ENCODE measurements at regions not wholly inside any gene's neighbourhood (a gene's known extent, or its start where the extent isn't known, plus 50 kb on each side); places are given as distances from the start of the nearest gene placed in this dataset.
"Not testable (repeated sequence)": the region's sequence is repeated elsewhere in the genome, so short reads cannot be mapped to it uniquely, and the experiment has no call there.

GRCh38 chr1:234907940-234908405, 220.7 kb downstream of the TOMM20 start:
- no peak for DNase-seq (ENCODE audit: insufficient read length, low spot score)
- FAIRE-seq: no peak

DNA sequence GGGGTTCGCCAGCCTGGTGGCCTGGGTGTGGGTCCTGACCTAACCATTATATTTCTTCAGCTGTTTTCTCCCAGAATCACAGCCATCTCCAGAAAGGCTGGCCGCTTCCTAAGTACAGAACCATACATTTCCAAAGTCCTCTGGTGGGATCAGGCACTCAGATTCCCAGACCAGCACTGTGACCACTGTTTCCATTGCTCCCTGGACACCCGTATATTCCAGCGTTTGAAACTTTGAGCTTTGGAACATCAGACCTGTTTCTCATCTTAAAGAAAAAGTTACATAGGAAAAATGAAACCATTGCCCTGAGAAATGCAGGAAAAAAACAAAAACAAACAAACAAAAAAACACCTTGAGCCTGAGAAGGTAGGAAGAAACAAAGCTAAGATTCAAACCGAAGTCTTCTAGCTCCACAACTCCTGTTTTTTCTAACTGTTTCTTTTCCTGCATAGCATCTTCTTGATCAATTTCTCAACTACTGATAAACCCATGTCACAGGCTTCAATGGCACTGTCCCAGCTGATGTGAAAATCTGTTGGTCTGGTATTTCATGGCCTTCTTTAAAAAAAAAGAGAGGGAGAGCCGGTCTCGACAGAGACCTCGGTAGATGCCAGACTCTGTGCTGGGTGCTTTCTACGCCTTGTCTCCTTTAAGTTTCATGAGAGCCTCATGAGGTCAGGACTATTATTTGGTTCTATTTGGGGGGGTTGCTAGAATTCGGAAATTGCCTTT, 221.3 kb downstream of the TOMM20 start:
- no peak for DNase-seq (ENCODE audit: insufficient read length, low spot score)
- no peak for FAIRE-seq

- FAIRE-seq (no peak), DNase-seq (ENCODE audit: insufficient read length, low spot score) (no peak)
These were observed 222.0 kb downstream of the TOMM20 start for GRCh38 chr1:234906654-234907053.

DNA sequence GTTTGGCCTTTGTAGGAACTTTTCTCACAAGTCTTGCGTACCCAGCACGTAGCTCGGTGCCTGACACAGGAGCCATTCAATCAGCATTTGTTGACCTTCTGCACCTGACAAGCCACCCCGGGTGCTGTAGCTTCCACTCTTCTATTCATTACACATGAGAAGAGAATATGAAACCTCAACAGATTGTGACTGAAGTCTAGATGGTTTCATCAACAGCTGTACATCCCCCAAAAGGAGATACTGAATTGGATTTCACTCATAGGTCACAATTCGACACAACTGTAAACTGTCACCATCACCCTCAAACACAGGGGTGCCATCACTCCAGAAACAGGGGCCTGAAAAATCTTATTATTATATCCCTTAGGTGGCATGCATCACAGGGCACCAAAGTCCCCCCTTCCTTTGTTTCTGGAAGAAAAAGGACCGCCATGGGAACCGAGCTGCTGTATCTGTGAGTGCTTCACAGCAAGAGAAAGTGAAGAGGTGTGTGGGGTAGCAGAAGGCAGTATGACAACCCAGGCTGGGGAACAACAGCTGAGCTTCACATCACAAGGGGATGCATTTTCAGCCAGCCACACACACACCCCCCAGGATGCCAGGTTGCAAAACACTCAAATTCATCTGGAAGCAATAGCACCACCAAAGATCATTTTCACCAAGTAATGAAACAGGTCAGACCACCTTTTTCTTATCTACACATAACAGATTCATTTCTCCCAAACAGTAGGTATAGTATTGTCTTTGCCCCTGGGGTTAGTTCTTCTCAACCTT, 225.7 kb downstream of the TOMM20 start:
- FAIRE-seq: no peak
- no peak for DNase-seq (ENCODE audit: insufficient read length, low spot score)

DNA sequence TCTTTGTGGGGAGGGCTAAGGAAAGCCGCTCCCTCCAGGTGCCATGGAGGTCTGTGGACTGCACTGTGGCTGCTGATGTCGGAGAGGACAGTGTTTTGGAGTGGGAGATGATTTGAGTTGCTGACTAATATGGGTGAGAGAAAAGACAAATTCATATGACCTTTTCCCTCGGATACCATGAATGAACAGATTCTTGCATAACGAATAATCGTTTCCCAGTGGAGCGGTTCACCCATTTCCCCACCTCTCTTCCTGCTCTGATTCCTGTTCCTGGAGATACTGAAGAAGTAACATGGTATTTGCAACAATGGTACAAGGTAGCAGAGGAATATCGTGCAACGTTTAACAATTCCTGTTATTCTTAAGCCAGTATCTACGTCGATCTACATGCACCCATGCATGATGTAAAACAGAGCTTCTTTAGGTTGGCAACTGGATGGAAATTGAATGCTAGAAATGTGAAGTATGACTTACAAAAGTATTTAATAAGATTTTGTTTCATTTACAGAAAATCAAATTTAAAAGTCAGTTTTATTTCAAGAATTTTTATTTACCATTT, 227.1 kb downstream of the TOMM20 start:
- no peak for FAIRE-seq

GRCh38 chr1:234900595-234900994, 228.0 kb downstream of the TOMM20 start:
- FAIRE-seq (no peak), DNase-seq (ENCODE audit: insufficient read length, low spot score) (no peak)

More for the DNA sequence above, 227.1 kb downstream of the TOMM20 start:
- no peak for DNase-seq (ENCODE audit: insufficient read length, low spot score)

DNA sequence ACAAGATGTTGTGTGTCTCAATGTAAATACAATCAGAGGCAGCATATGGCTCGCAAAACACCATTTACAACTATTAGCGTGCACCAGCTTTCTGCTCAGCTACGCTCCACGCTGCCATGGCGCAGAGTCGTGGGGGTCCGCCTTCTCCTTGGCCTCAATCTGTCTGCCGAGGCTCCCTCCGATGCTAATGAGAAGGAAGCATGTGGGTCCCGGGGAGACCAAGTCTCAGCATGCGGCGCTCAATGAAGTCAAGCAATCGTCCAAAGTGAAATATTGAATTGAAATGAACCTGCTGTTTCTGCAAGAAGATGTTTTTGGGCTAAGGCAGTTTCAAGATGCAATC, 228.9 kb downstream of the TOMM20 start:
- FAIRE-seq (no peak), DNase-seq (ENCODE audit: insufficient read length, low spot score) (no peak)

DNA sequence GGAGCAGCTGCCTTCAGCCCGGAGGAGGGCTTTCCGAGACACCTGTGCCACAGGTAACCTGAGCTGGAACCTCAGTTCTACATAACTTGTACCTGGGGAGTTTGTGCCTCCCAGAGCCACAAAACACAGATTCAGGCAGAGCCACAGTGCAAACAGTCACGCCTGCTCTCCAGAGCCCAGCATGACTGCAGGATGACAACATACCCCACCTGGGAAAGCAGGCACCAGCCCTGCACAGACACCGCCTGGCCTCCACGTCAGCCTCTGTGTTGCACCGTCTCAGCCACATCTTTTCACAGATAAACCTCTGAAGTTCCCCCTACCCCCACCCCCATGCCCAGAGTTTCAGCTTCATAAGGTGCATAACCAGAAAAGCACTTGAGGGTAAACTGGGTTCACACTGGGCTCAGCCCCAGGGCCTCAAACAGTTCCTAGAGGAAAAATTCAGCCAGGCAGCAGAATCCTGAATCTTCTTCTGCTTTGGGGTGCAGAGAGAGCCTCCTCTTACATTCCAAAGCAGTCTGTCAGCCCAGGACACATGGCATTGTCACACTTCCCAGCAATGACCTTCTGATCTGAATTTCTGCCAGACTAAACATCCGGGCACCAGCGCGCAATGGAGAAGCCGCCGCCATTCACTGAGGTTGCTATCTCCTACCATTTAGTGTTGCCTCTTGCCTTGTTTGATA, 229.5 kb downstream of the TOMM20 start:
- FAIRE-seq (no peak), DNase-seq (ENCODE audit: insufficient read length, low spot score) (no peak)

GRCh38 chr1:234898455-234899033, 230.1 kb downstream of the TOMM20 start:
- no peak for DNase-seq (ENCODE audit: insufficient read length, low spot score)
- no peak for FAIRE-seq

DNA sequence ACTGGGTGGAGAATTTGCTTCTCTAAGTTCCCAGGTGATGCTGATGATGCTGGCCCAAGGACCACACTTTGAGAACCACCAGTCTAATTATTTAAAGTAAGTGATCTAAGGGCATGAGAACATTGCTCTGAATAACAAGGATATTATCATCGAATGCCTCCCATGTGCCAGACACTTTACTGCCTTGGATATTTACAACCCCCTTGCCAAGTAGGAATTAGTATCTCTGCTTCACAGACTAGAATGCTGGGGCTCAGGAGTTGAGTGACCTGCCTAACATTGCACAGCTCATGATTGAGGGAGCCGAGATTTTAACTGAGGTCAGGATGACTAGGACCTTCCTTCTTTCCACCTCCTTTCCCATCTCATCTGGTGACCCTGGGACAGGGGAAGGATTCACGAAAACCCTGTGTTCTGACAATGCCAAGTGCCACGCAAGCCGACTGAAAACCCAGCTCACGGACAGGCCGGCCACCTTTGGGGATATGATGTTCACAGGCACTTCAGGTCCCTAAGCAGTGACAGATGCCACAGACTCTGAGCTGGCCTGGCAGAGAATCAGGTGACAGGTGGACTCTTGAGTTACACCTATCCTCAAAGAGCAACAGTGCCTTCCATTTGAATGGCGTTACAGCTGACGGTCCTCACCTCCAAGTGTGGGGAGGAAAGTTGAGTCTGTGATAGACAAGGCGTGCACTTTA, 230.7 kb downstream of the TOMM20 start:
- FAIRE-seq (no peak), DNase-seq (ENCODE audit: insufficient read length, low spot score) (no peak)

- DNase-seq (ENCODE audit: insufficient read length, low spot score): no peak
- FAIRE-seq: no peak
These were observed 231.3 kb downstream of the TOMM20 start for GRCh38 chr1:234897390-234897749.

DNA sequence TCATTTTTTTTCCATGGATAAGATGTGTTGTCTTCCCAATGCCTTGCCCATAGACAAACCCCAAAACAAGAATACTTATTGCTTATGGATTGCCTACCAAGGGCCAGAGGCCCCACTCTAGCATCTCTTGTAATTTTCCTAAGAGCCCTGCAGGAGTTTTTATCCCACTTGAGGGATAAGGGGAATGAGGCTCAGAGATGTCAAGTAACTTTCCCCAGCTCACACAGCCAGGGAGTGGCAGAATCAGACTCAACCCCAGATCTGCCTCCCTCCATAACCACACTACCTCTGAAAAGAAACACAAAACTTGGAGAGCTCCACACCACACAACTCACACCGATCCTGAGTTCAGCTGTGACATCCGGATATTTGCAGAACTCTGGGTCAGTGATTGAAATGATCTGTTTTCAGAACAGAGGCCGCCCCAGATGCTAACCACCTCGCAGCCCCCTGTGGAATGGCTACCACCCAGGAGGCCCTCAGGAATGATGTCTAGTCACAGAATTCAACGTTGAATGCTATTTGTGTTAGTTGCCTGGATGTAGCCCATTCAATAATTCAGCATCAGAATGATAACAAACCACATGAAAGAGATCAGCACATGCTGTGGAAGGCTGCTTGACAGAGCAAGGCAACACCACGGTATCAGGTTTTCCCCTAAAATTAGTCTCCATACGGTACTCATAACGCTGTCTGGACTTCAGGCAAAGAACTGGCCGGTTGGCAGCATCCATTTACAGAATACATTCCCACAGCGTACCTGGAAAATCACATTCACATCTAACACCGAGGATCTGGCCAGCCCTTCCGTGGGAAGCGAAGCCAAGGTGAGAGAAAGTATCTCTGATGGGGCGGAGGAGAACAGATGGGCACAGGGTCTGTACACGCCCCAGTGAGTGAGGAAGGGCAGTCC, 231.9 kb downstream of the TOMM20 start:
- FAIRE-seq: no peak
- no peak for DNase-seq (ENCODE audit: insufficient read length, low spot score)

- no peak for DNase-seq (ENCODE audit: insufficient read length, low spot score)
- no peak for FAIRE-seq
These were observed 234.7 kb downstream of the TOMM20 start for GRCh38 chr1:234893725-234894630.

DNA sequence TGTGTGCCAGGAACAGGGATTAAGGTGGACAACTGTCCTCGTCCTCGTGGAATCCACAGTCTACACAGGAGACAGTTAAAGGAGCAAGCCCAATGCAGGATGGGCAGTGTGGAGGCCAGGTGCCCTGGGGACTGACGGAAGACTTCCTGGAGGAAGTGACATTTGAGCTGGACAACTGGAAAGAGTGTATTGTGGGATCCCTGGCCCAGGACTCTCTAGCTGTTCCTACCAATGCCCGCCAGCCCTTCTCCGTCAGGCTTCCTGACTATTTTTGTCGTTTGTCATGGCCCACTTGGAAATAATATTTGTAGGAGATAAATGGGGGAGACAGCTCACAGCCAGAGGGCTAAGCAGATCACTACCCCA, 235.3 kb downstream of the TOMM20 start:
- DNase-seq (ENCODE audit: insufficient read length, low spot score) (no peak), FAIRE-seq (no peak)

DNA sequence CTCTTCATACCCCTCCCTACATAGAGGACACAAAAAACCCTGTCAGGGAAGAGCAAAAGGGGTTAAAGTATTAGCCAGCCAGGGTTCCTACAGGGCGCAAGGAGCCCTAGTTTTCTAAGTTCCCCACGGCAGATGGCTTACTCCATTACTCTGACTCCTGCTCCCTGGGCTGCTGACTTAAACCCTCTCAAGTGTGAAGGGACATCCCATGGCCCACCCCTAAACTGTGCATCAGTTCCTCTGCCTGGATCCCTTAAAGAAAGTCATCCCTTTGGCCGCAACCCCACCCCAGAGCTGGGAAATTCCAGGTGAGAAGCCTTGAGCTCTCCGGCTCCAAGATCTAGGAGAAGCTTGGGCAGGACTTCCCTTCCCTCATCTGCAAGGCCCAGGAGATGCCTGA, 236.0 kb downstream of the TOMM20 start:
- no peak for DNase-seq (ENCODE audit: insufficient read length, low spot score)
- FAIRE-seq: no peak

DNA sequence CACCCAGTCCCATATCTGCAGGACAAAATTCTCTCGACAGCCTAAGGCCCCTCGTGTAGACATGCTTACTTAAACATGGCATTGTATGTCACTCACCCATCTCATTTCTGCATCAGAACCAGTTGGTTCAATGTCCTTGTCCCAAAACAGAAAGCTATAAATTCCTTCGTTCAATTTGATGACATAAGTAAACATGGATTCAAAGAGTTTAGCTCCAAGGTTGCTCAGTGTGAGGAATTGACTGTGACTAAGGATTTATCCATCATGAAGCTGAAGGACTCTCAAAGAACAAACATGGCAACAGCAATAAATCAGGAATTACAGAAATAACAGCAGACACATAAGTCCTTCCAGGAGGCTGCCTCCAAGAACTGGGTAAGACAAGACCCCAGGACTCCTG, 237.2 kb downstream of the TOMM20 start:
- FAIRE-seq (no peak), DNase-seq (ENCODE audit: insufficient read length, low spot score) (no peak)

DNA sequence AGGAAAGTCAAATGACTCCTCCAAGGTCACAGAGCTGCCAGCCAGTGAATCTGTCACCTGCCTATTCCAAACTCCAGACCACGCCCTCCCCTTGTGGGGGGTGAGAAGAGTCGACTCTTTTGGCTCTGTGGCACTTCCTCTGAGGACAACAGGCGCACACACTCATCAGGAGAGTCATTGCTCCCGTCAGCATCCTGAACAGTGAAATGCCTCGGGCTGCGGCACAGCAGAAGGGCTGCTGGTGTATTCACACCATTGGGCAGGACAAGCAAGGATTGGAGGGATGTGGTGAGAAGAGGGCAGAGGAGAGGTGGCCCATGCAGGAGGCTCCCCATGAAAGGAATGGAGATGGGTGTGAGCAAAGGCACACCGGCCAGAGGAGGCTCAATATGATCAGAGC, 239.0 kb downstream of the TOMM20 start:
- no peak for DNase-seq (ENCODE audit: insufficient read length, low spot score)
- no peak for FAIRE-seq

- not testable (repeated sequence) for FAIRE-seq
These were observed 240.4 kb downstream of the TOMM20 start for GRCh38 chr1:234888247-234888646.

More at GRCh38 chr1:234888247-234888646, 240.4 kb downstream of the TOMM20 start:
- not testable (repeated sequence) for DNase-seq (ENCODE audit: insufficient read length, low spot score)
